Neural progenitor cell (in vitro differentiated cells): ENCODE measurements at regions not wholly inside any gene's neighbourhood (a gene's known extent, or its start where the extent isn't known, plus 50 kb on each side); places are given as distances from the start of the nearest gene placed in this dataset.

Source experiments
- EZH2 ChIP-seq: fragments of 200-600 bp; sonication (generic); IDR thresholded peaks from 2 replicates; pipeline ENCODE4 v1.6.1; 2017; ENCODE audit warnings: antibody characterized with exemption, mild to moderate bottlenecking, moderate library complexity
- TF ChIP-seq, protein P1 (sequence below): fragments of 200-600 bp; sonication (generic); IDR thresholded peaks from 2 replicates; pipeline ENCODE4 v1.5.1; 2017; ENCODE audit warnings: antibody characterized with exemption, mild to moderate bottlenecking

DNA sequence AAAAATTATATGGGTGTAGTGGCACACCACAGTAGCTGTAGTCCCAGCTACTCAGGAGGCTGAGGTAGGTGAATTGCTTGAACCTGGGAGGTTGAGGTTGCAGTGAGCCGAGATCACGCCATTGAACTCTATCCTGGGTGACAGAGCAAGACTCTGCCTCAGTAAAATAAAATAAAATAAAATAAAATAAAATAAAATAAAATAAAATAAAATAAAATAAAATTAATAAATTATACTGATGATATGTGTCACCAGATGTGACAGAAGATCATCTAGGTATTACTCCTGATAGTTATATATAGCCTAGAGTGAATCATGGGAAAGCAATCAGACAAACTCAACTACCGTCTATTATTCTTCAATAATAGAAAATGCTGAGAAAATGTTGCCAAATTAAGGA is 972.5 kb downstream of the MRPL39 start:
- TF ChIP-seq, protein P1, sequence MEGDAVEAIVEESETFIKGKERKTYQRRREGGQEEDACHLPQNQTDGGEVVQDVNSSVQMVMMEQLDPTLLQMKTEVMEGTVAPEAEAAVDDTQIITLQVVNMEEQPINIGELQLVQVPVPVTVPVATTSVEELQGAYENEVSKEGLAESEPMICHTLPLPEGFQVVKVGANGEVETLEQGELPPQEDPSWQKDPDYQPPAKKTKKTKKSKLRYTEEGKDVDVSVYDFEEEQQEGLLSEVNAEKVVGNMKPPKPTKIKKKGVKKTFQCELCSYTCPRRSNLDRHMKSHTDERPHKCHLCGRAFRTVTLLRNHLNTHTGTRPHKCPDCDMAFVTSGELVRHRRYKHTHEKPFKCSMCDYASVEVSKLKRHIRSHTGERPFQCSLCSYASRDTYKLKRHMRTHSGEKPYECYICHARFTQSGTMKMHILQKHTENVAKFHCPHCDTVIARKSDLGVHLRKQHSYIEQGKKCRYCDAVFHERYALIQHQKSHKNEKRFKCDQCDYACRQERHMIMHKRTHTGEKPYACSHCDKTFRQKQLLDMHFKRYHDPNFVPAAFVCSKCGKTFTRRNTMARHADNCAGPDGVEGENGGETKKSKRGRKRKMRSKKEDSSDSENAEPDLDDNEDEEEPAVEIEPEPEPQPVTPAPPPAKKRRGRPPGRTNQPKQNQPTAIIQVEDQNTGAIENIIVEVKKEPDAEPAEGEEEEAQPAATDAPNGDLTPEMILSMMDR: no peak
- no peak for TF ChIP-seq EZH2
